T-cell (primary cell): ENCODE measurements at regions not wholly inside any gene's neighbourhood (a gene's known extent, or its start where the extent isn't known, plus 50 kb on each side); places are given as distances from the start of the nearest gene placed in this dataset.

ENCODE experiments used
- ATAC-seq, 4 experiments: fragments of 200-7000 bp in 3 of 4; fragments of 150-1000 bp in 1 of 4; cut with Tn5 transposase; replicated peaks in 1 of 4; 1 replicate in 3 of 4; 2 replicates in 1 of 4; pipeline ENCODE4 v1.10.0; 2021; ENCODE audit warnings: moderate library complexity in 3 of 4, mild to moderate bottlenecking in 2 of 4, moderate number of reproducible peaks in 1 of 4
- CTCF ChIA-PET, 2 donors: fragments of 300-600 bp; sonication (Branson Sonifier 250); formaldehyde crosslinking; loops; one replicate each; lab custom pipeline; 2022; ENCODE audit warnings: antibody characterized with exemption in 2 of 2; lab: Charles Lee
- POLR2A ChIA-PET, 2 donors: fragments of 300-600 bp; sonication (Branson Sonifier 250); formaldehyde crosslinking; loops; one replicate each; lab custom pipeline; 2022; ENCODE audit warnings: antibody characterized with exemption in 2 of 2; lab: Charles Lee
- DNase-seq, 35 experiments: peaks; one replicate each; pipeline versions ENCODE4 v3.0.0 to v3.0.0-alpha.2; 2013 to 2023
- H3K27ac ChIP-seq: one replicate; pipeline ENCODE4 v1.5.1; 2013; ENCODE audit warnings: low read length
- H3K27me3 ChIP-seq, 2 experiments: replicated peaks in 1 of 2; 1 replicate in 1 of 2; 2 replicates in 1 of 2; pipeline versions ENCODE4 v1.6.1 to v1.7.0; 2013; ENCODE audit warnings: low read length in 1 of 2, mixed read lengths in 1 of 2; ENCODE audit not compliant: control insufficient read depth in 2 of 2, insufficient read depth in 2 of 2; ENCODE audit errors: extremely low read depth in 1 of 2
- H3K36me3 ChIP-seq, 2 donors: 1 replicate in 1 of 2; 2 replicates in 1 of 2; pipeline versions ENCODE4 v1.6.1 to v1.7.0; 2013; ENCODE audit warnings: low read length in 1 of 2; ENCODE audit not compliant: control insufficient read depth in 2 of 2, insufficient read depth in 1 of 2; ENCODE audit errors: extremely low read depth in 1 of 2
- H3K4me1 ChIP-seq, 2 experiments: 1 replicate in 1 of 2; 2 replicates in 1 of 2; pipeline versions ENCODE4 v1.6.1 to v1.7.0; 2013; ENCODE audit warnings: low read length in 2 of 2, mixed read lengths in 1 of 2; ENCODE audit not compliant: insufficient read depth in 2 of 2, control insufficient read depth in 1 of 2; ENCODE audit errors: extremely low read depth in 1 of 2
- H3K4me3 ChIP-seq, 2 donors: 1 replicate in 1 of 2; 2 replicates in 1 of 2; pipeline versions ENCODE4 v1.5.1 to v1.7.0; 2013; ENCODE audit warnings: mild to moderate bottlenecking in 2 of 2, low read length in 1 of 2, moderate library complexity in 1 of 2; ENCODE audit not compliant: control insufficient read depth in 1 of 2; ENCODE audit errors: extremely low read depth in 1 of 2
- H3K9me3 ChIP-seq: 2 replicates; pipeline ENCODE4 v1.7.0; 2013
- H3K27ac Mint-ChIP-seq, 2 donors: one replicate each; pipeline ENCODE4 v1.8.0; 2020 to 2021; ENCODE audit warnings: mild to moderate bottlenecking in 2 of 2, mixed read lengths in 2 of 2
- H3K27me3 Mint-ChIP-seq, 2 donors: one replicate each; pipeline ENCODE4 v1.8.0; 2021 to 2022; ENCODE audit warnings: mixed read lengths in 2 of 2
- H3K36me3 Mint-ChIP-seq: one replicate; pipeline ENCODE4 v1.8.0; 2021; ENCODE audit warnings: mixed read lengths
- H3K4me1 Mint-ChIP-seq, 3 donors: one replicate each; pipeline ENCODE4 v1.8.0; 2020 to 2022; ENCODE audit warnings: mixed read lengths in 3 of 3, mild to moderate bottlenecking in 1 of 3
- H3K4me3 Mint-ChIP-seq, 3 donors: one replicate each; pipeline ENCODE4 v1.8.0; 2020 to 2022; ENCODE audit warnings: mild to moderate bottlenecking in 3 of 3, mixed read lengths in 3 of 3, moderate library complexity in 3 of 3
- H3K9me3 Mint-ChIP-seq, 3 donors: one replicate each; pipeline ENCODE4 v1.8.0; 2020 to 2022; ENCODE audit warnings: mixed read lengths in 3 of 3
- WGBS: methylation state at CpG from one replicate; pipeline ENCODE4 v1.1.5; 2013; ENCODE audit warnings: missing lambda C conversion rate; ENCODE audit not compliant: insufficient coverage; 5-methylcytosine and 5-hydroxymethylcytosine counted together

GRCh38 chr6:123127807-123128206 is 131.8 kb downstream of the CLVS2 start:
- H3K4me3 Mint-ChIP-seq, result no peak overlapping the region
- WGBS, result 86% methylated on average over 1 of the region's 1 CpG
- H3K4me3 ChIP-seq, result no peak overlapping the region
- H3K27ac Mint-ChIP-seq, result no peak overlapping the region
- ChIA-PET POLR2A (interaction anchor here in 1 of 2 donors (0.6 kb wide), 1 partner anchor 28 kb away, joined by 7 read pairs; no protein-coding TSS in a partner anchor), CTCF (interaction anchor here in 1 of 2 donors (0.6 kb wide), 1 partner anchor 1336 kb away, joined by 6 read pairs; no protein-coding TSS in a partner anchor)
- no peak for DNase-seq
- H3K9me3 Mint-ChIP-seq, result peaks cover 3 to 16% (median 4%) of the 10 kb centered on the region in 3 donors
- H3K9me3 ChIP-seq, result no peaks in the 10 kb centered on the region
- H3K27ac ChIP-seq, result no peak overlapping the region
- H3K36me3 ChIP-seq, result no peaks in the 10 kb centered on the region
- H3K27me3 ChIP-seq, result no peaks in the 10 kb centered on the region
- H3K4me1 ChIP-seq, result no peaks in the 10 kb centered on the region
- no peaks in the 10 kb centered on the region for H3K4me1 Mint-ChIP-seq
- ATAC-seq, result no peak
- no peaks in the 10 kb centered on the region for H3K36me3 Mint-ChIP-seq
- H3K27me3 Mint-ChIP-seq, result no peaks in the 10 kb centered on the region

GRCh38 chr6:123150076-123150475 is 154.0 kb downstream of the CLVS2 start:
- DNase-seq (no peak), ATAC-seq (no peak)
- Histone ChIP-seq H3K36me3 (no peaks in the 10 kb centered on the region), H3K27ac (no peak overlapping the region), H3K4me1 (no peaks in the 10 kb centered on the region), H3K27me3 (no peaks in the 10 kb centered on the region), H3K9me3 (no peaks in the 10 kb centered on the region), H3K4me3 (no peak overlapping the region)
- Mint-ChIP-seq H3K9me3 (peaks cover 6 to 9% (median 6%) of the 10 kb centered on the region in 3 donors), H3K36me3 (no peaks in the 10 kb centered on the region), H3K4me3 (no peak overlapping the region), H3K27ac (no peak overlapping the region), H3K27me3 (no peaks in the 10 kb centered on the region), H3K4me1 (no peaks in the 10 kb centered on the region)
- CTCF ChIA-PET, result no interaction called here
- POLR2A ChIA-PET, result no interaction called here

GRCh38 chr6:123159861-123160260 is 163.8 kb downstream of the CLVS2 start:
- Mint-ChIP-seq H3K27me3 (no peaks in the 10 kb centered on the region), H3K27ac (no peak overlapping the region), H3K4me1 (no peaks in the 10 kb centered on the region), H3K36me3 (no peaks in the 10 kb centered on the region), H3K4me3 (no peak overlapping the region), H3K9me3 (peaks cover 11 to 21% (median 20%) of the 10 kb centered on the region in 3 donors)
- H3K36me3 ChIP-seq, result no peaks in the 10 kb centered on the region
- no peaks in the 10 kb centered on the region for H3K9me3 ChIP-seq
- H3K27ac ChIP-seq, result no peak overlapping the region
- ChIA-PET POLR2A (no interaction called here), CTCF (no interaction called here)
- ATAC-seq, result no peak
- WGBS, result no CpG with 5 or more reads among the region's 1 CpG
- no peaks in the 10 kb centered on the region for H3K4me1 ChIP-seq
- DNase-seq, result no peak
- no peak overlapping the region for H3K4me3 ChIP-seq
- H3K27me3 ChIP-seq, result no peaks in the 10 kb centered on the region
